Thymus (tissue), 11 donors: ENCODE measurements at regions not wholly inside any gene's neighbourhood (a gene's known extent, or its start where the extent isn't known, plus 50 kb on each side); places are given as distances from the start of the nearest gene placed in this dataset.

Experiments
- DNase-seq, 9 donors: peaks; one replicate each; pipeline ENCODE4 v3.0.0-alpha.2; 2013; ENCODE audit warnings: low spot score in 9 of 9, low read depth in 6 of 9, missing footprints in 1 of 9
- H3K27ac ChIP-seq, 2 donors: one replicate each; pipeline ENCODE4 v1.5.1; 2013; ENCODE audit warnings: control low read depth in 1 of 2, low read depth in 1 of 2, low read length in 1 of 2, mild to moderate bottlenecking in 1 of 2, moderate library complexity in 1 of 2
- H3K27me3 ChIP-seq, 2 donors: one replicate each; pipeline ENCODE4 v1.5.1; 2013; ENCODE audit warnings: low read length in 1 of 2; ENCODE audit not compliant: control insufficient read depth in 2 of 2, insufficient read depth in 1 of 2
- H3K36me3 ChIP-seq, 2 donors: one replicate each; pipeline ENCODE4 v1.5.1; 2013; ENCODE audit warnings: low read length in 1 of 2, mild to moderate bottlenecking in 1 of 2, moderate library complexity in 1 of 2; ENCODE audit not compliant: control insufficient read depth in 2 of 2, insufficient read depth in 2 of 2
- H3K4me1 ChIP-seq, 2 donors: one replicate each; pipeline ENCODE4 v1.5.1; 2013; ENCODE audit warnings: low read length in 2 of 2; ENCODE audit not compliant: control insufficient read depth in 2 of 2, insufficient read depth in 2 of 2
- H3K4me3 ChIP-seq, 2 donors: one replicate each; pipeline ENCODE4 v1.5.1; 2013; ENCODE audit warnings: low read length in 2 of 2, control low read depth in 1 of 2, mild to moderate bottlenecking in 1 of 2
- H3K9me3 ChIP-seq, 2 donors: one replicate each; pipeline ENCODE4 v1.5.1; 2013; ENCODE audit warnings: low read length in 1 of 2, mild to moderate bottlenecking in 1 of 2; ENCODE audit not compliant: control insufficient read depth in 2 of 2, insufficient read depth in 1 of 2
- WGBS: extraction: QIAGEN DNeasy Blood & Tissue Kit; methylation state at CpG from one replicate; pipeline ENCODE4 v1.1.7; 2013; 5-methylcytosine and 5-hydroxymethylcytosine counted together
- donor health status: healthy.

GRCh38 chr7:89507034-89507433, 647.2 kb upstream of the STEAP1 start:
- DNase-seq: no peak
- Histone ChIP-seq H3K36me3 (no peaks in the 10 kb centered on the region), H3K27me3 (no peaks in the 10 kb centered on the region), H3K4me1 (no peaks in the 10 kb centered on the region), H3K27ac (no peak overlapping the region), H3K9me3 (no peaks in the 10 kb centered on the region), H3K4me3 (no peak overlapping the region)
- 93% methylated on average over 3 of the region's 3 CpGs for WGBS

GRCh38 chr7:89511900-89512299, 642.4 kb upstream of the STEAP1 start:
- WGBS: 92% methylated on average over 1 of the region's 1 CpG

GRCh38 chr7:89514970-89515369, 639.3 kb upstream of the STEAP1 start:
- H3K4me1 ChIP-seq: no peaks in the 10 kb centered on the region
- no peaks in the 10 kb centered on the region for H3K27me3 ChIP-seq
- WGBS: 85% methylated on average over 3 of the region's 3 CpGs
- H3K4me3 ChIP-seq: no peak overlapping the region
- DNase-seq: no peak
- H3K27ac ChIP-seq: no peak overlapping the region
- H3K9me3 ChIP-seq: no peaks in the 10 kb centered on the region
- H3K36me3 ChIP-seq: no peaks in the 10 kb centered on the region

More at GRCh38 chr7:89511900-89512299, 642.4 kb upstream of the STEAP1 start:
- Histone ChIP-seq H3K27ac (no peak overlapping the region), H3K27me3 (no peaks in the 10 kb centered on the region), H3K9me3 (no peaks in the 10 kb centered on the region), H3K36me3 (no peaks in the 10 kb centered on the region), H3K4me1 (no peaks in the 10 kb centered on the region), H3K4me3 (no peak overlapping the region)
- no peak for DNase-seq

DNA sequence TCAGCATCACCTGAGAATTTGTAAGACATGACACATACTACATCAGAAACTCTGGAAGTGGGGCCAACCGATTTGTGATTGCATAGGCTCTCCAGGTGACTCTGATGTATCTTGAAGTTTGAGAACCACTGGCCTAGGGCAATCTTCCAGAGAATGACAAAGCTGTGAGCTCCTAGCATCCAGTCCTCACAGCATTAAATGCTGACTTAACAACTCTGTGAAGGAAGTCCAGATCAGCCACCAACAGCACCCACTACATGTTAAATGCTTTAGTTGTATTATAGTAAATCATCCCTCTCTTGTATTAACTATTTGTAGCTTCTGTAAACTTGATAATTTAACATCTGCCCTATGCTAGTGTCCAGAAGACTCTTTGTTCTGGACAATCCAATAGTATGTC, 636.5 kb upstream of the STEAP1 start:
- Histone ChIP-seq H3K9me3 (no peaks in the 10 kb centered on the region), H3K27ac (no peak overlapping the region), H3K36me3 (no peaks in the 10 kb centered on the region), H3K4me1 (no peaks in the 10 kb centered on the region), H3K27me3 (no peaks in the 10 kb centered on the region), H3K4me3 (no peak overlapping the region)
- 93% methylated on average over 1 of the region's 1 CpG for WGBS
- no peak for DNase-seq

DNA sequence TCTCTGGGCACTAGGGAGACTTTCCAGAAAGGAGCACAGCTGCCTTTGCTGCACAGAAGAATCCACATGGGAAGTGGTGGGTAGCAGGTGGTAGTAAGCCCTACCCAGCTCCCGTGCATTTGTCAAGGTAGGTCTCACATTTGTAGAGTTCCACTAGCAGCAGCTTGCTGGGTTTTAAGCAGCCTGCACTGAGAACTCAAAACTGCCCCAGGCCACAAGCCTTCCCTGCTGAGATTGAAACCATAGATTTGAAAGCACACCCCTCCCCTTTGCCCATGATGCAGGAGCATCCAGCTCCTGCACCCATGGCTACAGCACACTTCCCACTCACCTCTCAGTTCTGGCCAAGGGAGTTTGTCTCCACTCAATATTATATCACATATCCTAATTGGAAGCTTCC, 604.5 kb upstream of the STEAP1 start:
- Histone ChIP-seq H3K4me1 (no peaks in the 10 kb centered on the region), H3K27ac (no peak overlapping the region), H3K9me3 (no peaks in the 10 kb centered on the region), H3K36me3 (no peaks in the 10 kb centered on the region), H3K4me3 (no peak overlapping the region), H3K27me3 (no peaks in the 10 kb centered on the region)
- DNase-seq: no peak
- 91% methylated on average over 1 of the region's 1 CpG for WGBS

DNA sequence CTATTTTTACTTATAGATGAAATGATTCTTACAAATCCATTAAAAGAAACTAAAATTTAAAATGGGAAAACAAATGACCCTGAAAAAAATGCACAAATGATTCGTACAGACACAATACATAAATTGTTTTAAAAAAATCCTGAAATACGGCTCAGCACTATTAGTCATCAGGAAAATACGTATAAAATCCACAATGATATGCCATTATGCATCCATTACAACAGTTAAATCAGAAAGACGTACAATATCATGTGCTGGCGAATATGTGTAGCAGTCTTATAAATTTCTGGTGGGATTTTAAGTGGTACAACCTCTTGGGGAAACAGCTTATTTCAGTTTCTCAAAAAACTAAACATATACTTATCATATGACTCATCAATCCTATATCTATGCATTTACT, 600.1 kb upstream of the STEAP1 start:
- H3K27ac ChIP-seq: no peak overlapping the region
- H3K4me1 ChIP-seq: no peaks in the 10 kb centered on the region
- no peaks in the 10 kb centered on the region for H3K9me3 ChIP-seq
- WGBS: 94% methylated on average over 5 of the region's 5 CpGs
- no peak overlapping the region for H3K4me3 ChIP-seq
- H3K27me3 ChIP-seq: no peaks in the 10 kb centered on the region
- no peak for DNase-seq
- no peaks in the 10 kb centered on the region for H3K36me3 ChIP-seq

- 90% methylated on average over 3 of the region's 3 CpGs for WGBS
- H3K9me3 ChIP-seq: no peaks in the 10 kb centered on the region
These were observed 594.7 kb upstream of the STEAP1 start for GRCh38 chr7:89559596-89559995.

DNA sequence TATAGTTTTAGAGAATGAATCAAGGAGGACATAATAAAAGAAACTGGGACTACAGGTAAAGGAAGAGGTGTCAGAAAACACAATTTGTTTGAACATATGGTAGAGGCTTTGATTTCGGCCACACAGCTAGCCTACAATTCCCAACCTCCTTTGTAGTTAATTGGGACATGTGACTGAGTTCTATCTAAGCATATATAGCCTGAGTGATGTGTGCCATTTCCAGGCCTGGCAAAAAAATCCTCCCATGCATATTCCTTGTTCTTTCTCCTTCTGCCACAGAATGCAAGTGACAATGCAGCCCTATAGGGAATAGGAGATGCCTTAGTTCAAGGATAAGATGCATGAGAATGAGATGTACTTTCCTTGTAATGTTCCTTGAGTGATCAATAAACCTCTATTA, 590.7 kb upstream of the STEAP1 start:
- DNase-seq: no peak
- H3K27me3 ChIP-seq: no peaks in the 10 kb centered on the region
- WGBS: 93% methylated on average over 1 of the region's 1 CpG

More at GRCh38 chr7:89559596-89559995, 594.7 kb upstream of the STEAP1 start:
- no peaks in the 10 kb centered on the region for H3K36me3 ChIP-seq
- no peak overlapping the region for H3K27ac ChIP-seq
- no peak overlapping the region for H3K4me3 ChIP-seq
- H3K4me1 ChIP-seq: no peaks in the 10 kb centered on the region
- no peaks in the 10 kb centered on the region for H3K27me3 ChIP-seq
- no peak for DNase-seq

DNA sequence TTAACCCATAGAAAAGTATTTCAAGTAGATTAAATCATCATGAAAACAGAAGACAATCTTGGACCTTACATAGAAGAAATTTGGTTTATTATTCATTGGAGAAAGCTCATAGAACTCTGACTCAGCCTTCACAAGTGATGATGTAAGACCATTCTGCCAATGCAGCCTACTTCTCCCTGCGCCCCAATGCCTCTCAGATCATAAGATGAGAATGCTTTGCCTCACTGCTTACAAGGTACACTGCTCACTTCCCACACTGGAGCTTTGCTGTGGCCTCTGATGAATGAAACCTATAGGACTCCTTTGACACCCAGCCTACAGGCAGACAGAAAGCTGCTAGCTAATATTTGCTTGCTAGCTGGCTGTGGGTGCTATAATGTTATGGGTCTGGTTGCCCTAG, 569.4 kb upstream of the STEAP1 start:
- no peaks in the 10 kb centered on the region for H3K4me1 ChIP-seq
- H3K9me3 ChIP-seq: no peaks in the 10 kb centered on the region
- no peak overlapping the region for H3K27ac ChIP-seq
- WGBS: 86% methylated on average over 1 of the region's 1 CpG
- no peaks in the 10 kb centered on the region for H3K36me3 ChIP-seq
- no peak overlapping the region for H3K4me3 ChIP-seq
- no peaks in the 10 kb centered on the region for H3K27me3 ChIP-seq
- DNase-seq: no peak

More for the DNA sequence above, 590.7 kb upstream of the STEAP1 start:
- Histone ChIP-seq H3K36me3 (no peaks in the 10 kb centered on the region), H3K4me1 (no peaks in the 10 kb centered on the region), H3K27ac (no peak overlapping the region), H3K9me3 (no peaks in the 10 kb centered on the region), H3K4me3 (no peak overlapping the region)

- DNase-seq: no peak
- H3K36me3 ChIP-seq: no peaks in the 10 kb centered on the region
- 95% methylated on average over 5 of the region's 5 CpGs for WGBS
These were observed 561.1 kb upstream of the STEAP1 start for GRCh38 chr7:89593125-89593524.

More at GRCh38 chr7:89593125-89593524, 561.1 kb upstream of the STEAP1 start:
- Histone ChIP-seq H3K9me3 (no peaks in the 10 kb centered on the region), H3K4me3 (no peak overlapping the region), H3K4me1 (no peaks in the 10 kb centered on the region), H3K27ac (no peak overlapping the region), H3K27me3 (no peaks in the 10 kb centered on the region)
